ENCODE measurements at regions not wholly inside any gene's neighbourhood (a gene's known extent, or its start where the extent isn't known, plus 50 kb on each side); places are given as distances from the start of the nearest gene placed in this dataset.

- Histone ChIP-seq H3K27me3 (ENCODE audit: control insufficient read depth in 3 of 3, insufficient read depth in 3 of 3, low read length in 3 of 3) (peaks cover 0 to 6% (median 0%) of the 10 kb centered on the region in 3 donors), H3K4me3 (ENCODE audit: low read depth in 1 of 3, low read length in 3 of 3) (no peak overlapping the region), H3K36me3 (ENCODE audit: control insufficient read depth in 3 of 3, insufficient read depth in 2 of 3, low read depth in 1 of 3, low read length in 3 of 3) (no peaks in the 10 kb centered on the region), H3K9me3 (ENCODE audit: control insufficient read depth in 2 of 2, insufficient read depth in 1 of 2, low read depth in 1 of 2, low read length in 1 of 2) (peaks cover 0 to 18% of the 10 kb centered on the region in 2 donors), H3K4me1 (ENCODE audit: control insufficient read depth in 3 of 3, insufficient read depth in 2 of 3, low read depth in 1 of 3, low read length in 2 of 3) (no peaks in the 10 kb centered on the region), H3K27ac (ENCODE audit: low read depth in 1 of 3, low read length in 2 of 3) (no peak overlapping the region)
- 36 to 55% (median 50%) methylated on average over 2 of the region's 2 CpGs for WGBS, 3 donors
- no peak for FAIRE-seq
- no peak for DNase-seq
Observed at GRCh38 chr22:27278946-27279345, 522.6 kb downstream of the MN1 start.

GRCh38 chr22:27283240-27283639, 518.3 kb downstream of the MN1 start:
- peaks cover 0 to 13% of the 10 kb centered on the region in 2 donors for H3K9me3 ChIP-seq (ENCODE audit: control insufficient read depth in 2 of 2, insufficient read depth in 1 of 2, low read depth in 1 of 2, low read length in 1 of 2)
- no peak overlapping the region for H3K27ac ChIP-seq (ENCODE audit: low read depth in 1 of 3, low read length in 2 of 3)
- DNase-seq = no peak
- no peak overlapping the region for H3K4me3 ChIP-seq (ENCODE audit: low read depth in 1 of 3, low read length in 3 of 3)
- 90 to 96% (median 92%) methylated on average over 5 of the region's 5 CpGs for WGBS, 3 donors
- no peaks in the 10 kb centered on the region for H3K4me1 ChIP-seq (ENCODE audit: control insufficient read depth in 3 of 3, insufficient read depth in 2 of 3, low read depth in 1 of 3, low read length in 2 of 3)
- FAIRE-seq = no peak
- peaks cover 0 to 17% (median 0%) of the 10 kb centered on the region in 3 donors for H3K27me3 ChIP-seq (ENCODE audit: control insufficient read depth in 3 of 3, insufficient read depth in 3 of 3, low read length in 3 of 3)
- H3K36me3 ChIP-seq (ENCODE audit: control insufficient read depth in 3 of 3, insufficient read depth in 2 of 3, low read depth in 1 of 3, low read length in 3 of 3) = no peaks in the 10 kb centered on the region

GRCh38 chr22:27283714-27284113, 517.8 kb downstream of the MN1 start:
- peaks cover 0 to 13% of the 10 kb centered on the region in 2 donors for H3K9me3 ChIP-seq (ENCODE audit: control insufficient read depth in 2 of 2, insufficient read depth in 1 of 2, low read depth in 1 of 2, low read length in 1 of 2)
- WGBS, 3 donors = 78 to 83% (median 78%) methylated on average over 6 of the region's 6 CpGs
- DNase-seq = no peak
- no peaks in the 10 kb centered on the region for H3K4me1 ChIP-seq (ENCODE audit: control insufficient read depth in 3 of 3, insufficient read depth in 2 of 3, low read depth in 1 of 3, low read length in 2 of 3)
- no peak for FAIRE-seq
- H3K4me3 ChIP-seq (ENCODE audit: low read depth in 1 of 3, low read length in 3 of 3) = no peak overlapping the region
- H3K27ac ChIP-seq (ENCODE audit: low read depth in 1 of 3, low read length in 2 of 3) = no peak overlapping the region
- H3K27me3 ChIP-seq (ENCODE audit: control insufficient read depth in 3 of 3, insufficient read depth in 3 of 3, low read length in 3 of 3) = peaks cover 0 to 19% (median 0%) of the 10 kb centered on the region in 3 donors
- H3K36me3 ChIP-seq (ENCODE audit: control insufficient read depth in 3 of 3, insufficient read depth in 2 of 3, low read depth in 1 of 3, low read length in 3 of 3) = no peaks in the 10 kb centered on the region

- H3K36me3 ChIP-seq (ENCODE audit: control insufficient read depth in 3 of 3, insufficient read depth in 2 of 3, low read depth in 1 of 3, low read length in 3 of 3) = no peaks in the 10 kb centered on the region
- WGBS, 3 donors = 91 to 93% (median 93%) methylated on average over 7 of the region's 7 CpGs
- H3K4me3 ChIP-seq (ENCODE audit: low read depth in 1 of 3, low read length in 3 of 3) = no peak overlapping the region
- no peaks in the 10 kb centered on the region for H3K4me1 ChIP-seq (ENCODE audit: control insufficient read depth in 3 of 3, insufficient read depth in 2 of 3, low read depth in 1 of 3, low read length in 2 of 3)
- FAIRE-seq = no peak
- peaks cover 0 to 13% of the 10 kb centered on the region in 2 donors for H3K9me3 ChIP-seq (ENCODE audit: control insufficient read depth in 2 of 2, insufficient read depth in 1 of 2, low read depth in 1 of 2, low read length in 1 of 2)
- no peak for DNase-seq
- H3K27ac ChIP-seq (ENCODE audit: low read depth in 1 of 3, low read length in 2 of 3) = no peak overlapping the region
- H3K27me3 ChIP-seq (ENCODE audit: control insufficient read depth in 3 of 3, insufficient read depth in 3 of 3, low read length in 3 of 3) = peaks cover 0 to 24% (median 0%) of the 10 kb centered on the region in 3 donors
Observed at GRCh38 chr22:27284324-27284723, 517.2 kb downstream of the MN1 start.

GRCh38 chr22:27286711-27287110, 514.8 kb downstream of the MN1 start:
- no peak overlapping the region for H3K4me3 ChIP-seq (ENCODE audit: low read depth in 1 of 3, low read length in 3 of 3)
- peaks cover 0 to 12% of the 10 kb centered on the region in 2 donors for H3K9me3 ChIP-seq (ENCODE audit: control insufficient read depth in 2 of 2, insufficient read depth in 1 of 2, low read depth in 1 of 2, low read length in 1 of 2)
- no peaks in the 10 kb centered on the region for H3K36me3 ChIP-seq (ENCODE audit: control insufficient read depth in 3 of 3, insufficient read depth in 2 of 3, low read depth in 1 of 3, low read length in 3 of 3)
- no peaks in the 10 kb centered on the region for H3K4me1 ChIP-seq (ENCODE audit: control insufficient read depth in 3 of 3, insufficient read depth in 2 of 3, low read depth in 1 of 3, low read length in 2 of 3)
- FAIRE-seq (no peak), DNase-seq (no peak)
- peaks cover 0 to 30% (median 0%) of the 10 kb centered on the region in 3 donors for H3K27me3 ChIP-seq (ENCODE audit: control insufficient read depth in 3 of 3, insufficient read depth in 3 of 3, low read length in 3 of 3)
- WGBS, 3 donors = 63 to 72% (median 65%) methylated on average over 5 of the region's 5 CpGs
- no peak overlapping the region for H3K27ac ChIP-seq (ENCODE audit: low read depth in 1 of 3, low read length in 2 of 3)

- Histone ChIP-seq H3K36me3 (ENCODE audit: control insufficient read depth in 3 of 3, insufficient read depth in 2 of 3, low read depth in 1 of 3, low read length in 3 of 3) (no peaks in the 10 kb centered on the region), H3K9me3 (ENCODE audit: control insufficient read depth in 2 of 2, insufficient read depth in 1 of 2, low read depth in 1 of 2, low read length in 1 of 2) (no peaks in the 10 kb centered on the region), H3K27ac (ENCODE audit: low read depth in 1 of 3, low read length in 2 of 3) (no peak overlapping the region), H3K27me3 (ENCODE audit: control insufficient read depth in 3 of 3, insufficient read depth in 3 of 3, low read length in 3 of 3) (peaks cover 0 to 48% (median 2%) of the 10 kb centered on the region in 3 donors), H3K4me1 (ENCODE audit: control insufficient read depth in 3 of 3, insufficient read depth in 2 of 3, low read depth in 1 of 3, low read length in 2 of 3) (no peaks in the 10 kb centered on the region), H3K4me3 (ENCODE audit: low read depth in 1 of 3, low read length in 3 of 3) (no peak overlapping the region)
- WGBS, 3 donors = 58 to 70% (median 60%) methylated on average over 7 of the region's 7 CpGs
- no peak for DNase-seq
- FAIRE-seq = no peak
Observed at GRCh38 chr22:27292542-27293299, 508.8 kb downstream of the MN1 start.

- peaks cover 0 to 50% (median 2%) of the 10 kb centered on the region in 3 donors for H3K27me3 ChIP-seq (ENCODE audit: control insufficient read depth in 3 of 3, insufficient read depth in 3 of 3, low read length in 3 of 3)
- 70 to 83% (median 74%) methylated on average over 12 of the region's 12 CpGs for WGBS, 3 donors
- no peak for FAIRE-seq
Observed at GRCh38 chr22:27293721-27294445, 507.7 kb downstream of the MN1 start.

GRCh38 chr22:27295040-27295439, 506.5 kb downstream of the MN1 start:
- H3K4me3 ChIP-seq (ENCODE audit: low read depth in 1 of 3, low read length in 3 of 3) = no peak overlapping the region
- H3K27me3 ChIP-seq (ENCODE audit: control insufficient read depth in 3 of 3, insufficient read depth in 3 of 3, low read length in 3 of 3) = peaks cover 0 to 53% (median 2%) of the 10 kb centered on the region in 3 donors
- no peak overlapping the region for H3K27ac ChIP-seq (ENCODE audit: low read depth in 1 of 3, low read length in 2 of 3)
- H3K9me3 ChIP-seq (ENCODE audit: control insufficient read depth in 2 of 2, insufficient read depth in 1 of 2, low read depth in 1 of 2, low read length in 1 of 2) = no peaks in the 10 kb centered on the region
- peaks cover 0 to 8% (median 0%) of the 10 kb centered on the region in 3 donors for H3K4me1 ChIP-seq (ENCODE audit: control insufficient read depth in 3 of 3, insufficient read depth in 2 of 3, low read depth in 1 of 3, low read length in 2 of 3)
- DNase-seq (no peak), FAIRE-seq (no peak)
- no peaks in the 10 kb centered on the region for H3K36me3 ChIP-seq (ENCODE audit: control insufficient read depth in 3 of 3, insufficient read depth in 2 of 3, low read depth in 1 of 3, low read length in 3 of 3)
- 68 to 76% (median 70%) methylated on average over 3 of the region's 3 CpGs for WGBS, 3 donors

More at GRCh38 chr22:27293721-27294445, 507.7 kb downstream of the MN1 start:
- Histone ChIP-seq H3K4me3 (ENCODE audit: low read depth in 1 of 3, low read length in 3 of 3) (no peak overlapping the region), H3K9me3 (ENCODE audit: control insufficient read depth in 2 of 2, insufficient read depth in 1 of 2, low read depth in 1 of 2, low read length in 1 of 2) (no peaks in the 10 kb centered on the region), H3K36me3 (ENCODE audit: control insufficient read depth in 3 of 3, insufficient read depth in 2 of 3, low read depth in 1 of 3, low read length in 3 of 3) (no peaks in the 10 kb centered on the region), H3K4me1 (ENCODE audit: control insufficient read depth in 3 of 3, insufficient read depth in 2 of 3, low read depth in 1 of 3, low read length in 2 of 3) (no peaks in the 10 kb centered on the region), H3K27ac (ENCODE audit: low read depth in 1 of 3, low read length in 2 of 3) (no peak overlapping the region)
- no peak for DNase-seq
